ENCODE measurements at regions not wholly inside any gene's neighbourhood (a gene's known extent, or its start where the extent isn't known, plus 50 kb on each side); places are given as distances from the start of the nearest gene placed in this dataset.

GRCh38 chr15:39529457-39529856 lies 51.4 kb upstream of the THBS1 start:
- no peak for TF ChIP-seq PAWR (CRISPR knock-in tag; IDR thresholded peaks at IDR 0.05; ENCODE audit: borderline replicate concordance)
- TF ChIP-seq EP300 (IDR thresholded peaks at IDR 0.05; ENCODE audit: low read depth in 2 of 2, low read length in 2 of 2): no peak
- no peak for TF ChIP-seq EP300 (CRISPR knock-in tag; IDR thresholded peaks at IDR 0.05; ENCODE audit: borderline replicate concordance)
- no peak for TF ChIP-seq SETDB1 (CRISPR knock-in tag; IDR thresholded peaks at IDR 0.05; ENCODE audit: borderline replicate concordance)
- no peak for TF ChIP-seq NCOA1 (CRISPR knock-in tag; IDR thresholded peaks at IDR 0.05)
- no peak for TF ChIP-seq ZNF761 (CRISPR knock-in tag; conservative IDR thresholded peaks at IDR 0.05)
- no peak for TF ChIP-seq CTCF (CRISPR knock-in tag; IDR thresholded peaks at IDR 0.05)
- TF ChIP-seq YY1 (IDR thresholded peaks at IDR 0.05; ENCODE audit: insufficient read depth, insufficient replicate concordance, low read depth, low read length): no peak
- no peak for TF ChIP-seq HMGXB4 (CRISPR knock-in tag; IDR thresholded peaks at IDR 0.05; ENCODE audit: borderline replicate concordance in 1 of 2, low read depth in 1 of 2)
- no peak for TF ChIP-seq GMEB1 (CRISPR knock-in tag; IDR thresholded peaks at IDR 0.05; ENCODE audit: borderline replicate concordance)
- no peak for TF ChIP-seq NPAS2 (CRISPR knock-in tag; IDR thresholded peaks at IDR 0.05; ENCODE audit: borderline replicate concordance)
- no peak for TF ChIP-seq CHD4 (IDR thresholded peaks at IDR 0.05; ENCODE audit: borderline replicate concordance, low read length)
